Esophagus squamous epithelium (tissue), 4 donors: ENCODE measurements at regions not wholly inside any gene's neighbourhood (a gene's known extent, or its start where the extent isn't known, plus 50 kb on each side); places are given as distances from the start of the nearest gene placed in this dataset.

Source experiments
- POLR2A ChIP-seq, 4 donors: fragments of 450-650 bp; IDR thresholded peaks; one replicate each; pipeline ENCODE4 v1.6.1; 2017; ENCODE audit warnings: antibody characterized with exemption in 4 of 4, mild to moderate bottlenecking in 4 of 4, moderate library complexity in 3 of 4
- TF ChIP-seq, protein P1 (sequence below), 6 experiments: fragments of 450-650 bp in 4 of 6; fragments of 200-600 bp in 2 of 6; sonication (generic) in 2 of 6; IDR thresholded peaks; one replicate each; pipeline ENCODE4 v1.5.1; 2016 to 2019; ENCODE audit warnings: antibody characterized with exemption in 6 of 6, mild to moderate bottlenecking in 4 of 6, moderate library complexity in 4 of 6

DNA sequence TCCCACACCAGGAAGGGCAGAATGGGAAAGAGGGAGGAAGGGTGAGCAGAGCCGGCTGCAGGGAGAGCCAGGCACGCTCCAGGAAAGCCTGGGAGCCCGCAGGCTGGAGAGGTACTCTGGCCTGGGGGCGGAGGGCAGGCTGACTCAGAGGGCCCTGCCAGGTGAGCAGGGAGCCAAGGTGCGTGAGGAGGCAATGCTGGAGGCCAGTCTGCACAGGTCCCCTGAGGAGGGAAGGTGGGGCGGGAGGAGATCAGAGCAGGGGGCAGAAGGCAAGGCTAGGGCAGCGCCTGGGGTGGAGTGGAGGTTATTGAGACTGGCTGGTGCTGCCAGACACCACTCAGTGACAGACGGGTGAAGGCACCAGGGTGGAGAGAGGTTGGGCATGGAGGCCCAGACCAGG lies 385.0 kb downstream of the BCL11B start:
- TF ChIP-seq, protein P1, sequence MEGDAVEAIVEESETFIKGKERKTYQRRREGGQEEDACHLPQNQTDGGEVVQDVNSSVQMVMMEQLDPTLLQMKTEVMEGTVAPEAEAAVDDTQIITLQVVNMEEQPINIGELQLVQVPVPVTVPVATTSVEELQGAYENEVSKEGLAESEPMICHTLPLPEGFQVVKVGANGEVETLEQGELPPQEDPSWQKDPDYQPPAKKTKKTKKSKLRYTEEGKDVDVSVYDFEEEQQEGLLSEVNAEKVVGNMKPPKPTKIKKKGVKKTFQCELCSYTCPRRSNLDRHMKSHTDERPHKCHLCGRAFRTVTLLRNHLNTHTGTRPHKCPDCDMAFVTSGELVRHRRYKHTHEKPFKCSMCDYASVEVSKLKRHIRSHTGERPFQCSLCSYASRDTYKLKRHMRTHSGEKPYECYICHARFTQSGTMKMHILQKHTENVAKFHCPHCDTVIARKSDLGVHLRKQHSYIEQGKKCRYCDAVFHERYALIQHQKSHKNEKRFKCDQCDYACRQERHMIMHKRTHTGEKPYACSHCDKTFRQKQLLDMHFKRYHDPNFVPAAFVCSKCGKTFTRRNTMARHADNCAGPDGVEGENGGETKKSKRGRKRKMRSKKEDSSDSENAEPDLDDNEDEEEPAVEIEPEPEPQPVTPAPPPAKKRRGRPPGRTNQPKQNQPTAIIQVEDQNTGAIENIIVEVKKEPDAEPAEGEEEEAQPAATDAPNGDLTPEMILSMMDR (IDR thresholded peaks at IDR 0.05) = no peak
- no peak for TF ChIP-seq POLR2A (IDR thresholded peaks at IDR 0.05)
